RWPE2 (cell line): ENCODE measurements at regions not wholly inside any gene's neighbourhood (a gene's known extent, or its start where the extent isn't known, plus 50 kb on each side); places are given as distances from the start of the nearest gene placed in this dataset.

Source experiments
- ATAC-seq: fragments of 200-7000 bp; cut with Tn5 transposase; 3 replicates; pipeline ENCODE4 v1.9.1; 2021; ENCODE audit warnings: low read depth
- DNase-seq: peaks from one replicate; pipeline ENCODE4 v3.0.0-alpha.2; 2020; ENCODE audit warnings: low spot score
- H3K27ac ChIP-seq: fragments of 450-650 bp; 2 replicates; pipeline ENCODE4 v1.5.1; 2017; ENCODE audit warnings: mild to moderate bottlenecking; ENCODE audit not compliant: poor library complexity, severe bottlenecking
- H3K27me3 ChIP-seq: fragments of 250-450 bp; sonication (Bioruptor Pico); 2 replicates; pipeline ENCODE4 v1.5.1; 2021; ENCODE audit warnings: mild to moderate bottlenecking, moderate library complexity; ENCODE audit not compliant: insufficient read depth, poor library complexity, severe bottlenecking
- H3K36me3 ChIP-seq: fragments of 250-450 bp; sonication (Bioruptor Pico); 2 replicates; pipeline ENCODE4 v1.5.1; 2020; ENCODE audit warnings: low read depth, mild to moderate bottlenecking, moderate library complexity
- H3K4me1 ChIP-seq: fragments of 250-450 bp; sonication (Bioruptor Pico); 2 replicates; pipeline ENCODE4 v1.5.1; 2021; ENCODE audit warnings: mild to moderate bottlenecking, moderate library complexity; ENCODE audit not compliant: insufficient read depth, poor library complexity, severe bottlenecking
- H3K4me3 ChIP-seq: fragments of 250-450 bp; sonication (Bioruptor Pico); 2 replicates; pipeline ENCODE4 v1.5.1; 2021; ENCODE audit warnings: mild to moderate bottlenecking, moderate library complexity; ENCODE audit not compliant: severe bottlenecking
- H3K9me3 ChIP-seq: fragments of 250-450 bp; sonication (Bioruptor Pico); 2 replicates; pipeline ENCODE4 v1.5.1; 2021; ENCODE audit warnings: mild to moderate bottlenecking, moderate library complexity; ENCODE audit not compliant: severe bottlenecking
- TF ChIP-seq, protein P1 (sequence below): fragments of 450-650 bp; IDR thresholded peaks from one replicate; pipeline ENCODE4 v1.5.1; 2017; ENCODE audit warnings: mild to moderate bottlenecking, moderate library complexity; ENCODE audit not compliant: poor library complexity, severe bottlenecking

GRCh38 chr2:241951920-241952319 lies 82.4 kb downstream of the RTP5 start:
- Histone ChIP-seq H3K36me3 (no peaks in the 10 kb centered on the region), H3K9me3 (no peaks in the 10 kb centered on the region), H3K4me1 (no peaks in the 10 kb centered on the region), H3K27me3 (peaks cover 12% of the 10 kb centered on the region), H3K4me3 (no peak overlapping the region), H3K27ac (no peak overlapping the region)
- DNase-seq (no peak), ATAC-seq (no peak)
- TF ChIP-seq, protein P1, sequence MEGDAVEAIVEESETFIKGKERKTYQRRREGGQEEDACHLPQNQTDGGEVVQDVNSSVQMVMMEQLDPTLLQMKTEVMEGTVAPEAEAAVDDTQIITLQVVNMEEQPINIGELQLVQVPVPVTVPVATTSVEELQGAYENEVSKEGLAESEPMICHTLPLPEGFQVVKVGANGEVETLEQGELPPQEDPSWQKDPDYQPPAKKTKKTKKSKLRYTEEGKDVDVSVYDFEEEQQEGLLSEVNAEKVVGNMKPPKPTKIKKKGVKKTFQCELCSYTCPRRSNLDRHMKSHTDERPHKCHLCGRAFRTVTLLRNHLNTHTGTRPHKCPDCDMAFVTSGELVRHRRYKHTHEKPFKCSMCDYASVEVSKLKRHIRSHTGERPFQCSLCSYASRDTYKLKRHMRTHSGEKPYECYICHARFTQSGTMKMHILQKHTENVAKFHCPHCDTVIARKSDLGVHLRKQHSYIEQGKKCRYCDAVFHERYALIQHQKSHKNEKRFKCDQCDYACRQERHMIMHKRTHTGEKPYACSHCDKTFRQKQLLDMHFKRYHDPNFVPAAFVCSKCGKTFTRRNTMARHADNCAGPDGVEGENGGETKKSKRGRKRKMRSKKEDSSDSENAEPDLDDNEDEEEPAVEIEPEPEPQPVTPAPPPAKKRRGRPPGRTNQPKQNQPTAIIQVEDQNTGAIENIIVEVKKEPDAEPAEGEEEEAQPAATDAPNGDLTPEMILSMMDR = no peak

GRCh38 chr2:241952816-241953215 lies 83.3 kb downstream of the RTP5 start:
- H3K9me3 ChIP-seq = no peaks in the 10 kb centered on the region
- H3K27ac ChIP-seq = no peak overlapping the region
- no peaks in the 10 kb centered on the region for H3K36me3 ChIP-seq
- peaks cover 3% of the 10 kb centered on the region for H3K27me3 ChIP-seq
- DNase-seq (no peak), ATAC-seq (no peak)
- TF ChIP-seq, protein P1 = no peak
- H3K4me3 ChIP-seq = no peak overlapping the region
- no peaks in the 10 kb centered on the region for H3K4me1 ChIP-seq

DNA sequence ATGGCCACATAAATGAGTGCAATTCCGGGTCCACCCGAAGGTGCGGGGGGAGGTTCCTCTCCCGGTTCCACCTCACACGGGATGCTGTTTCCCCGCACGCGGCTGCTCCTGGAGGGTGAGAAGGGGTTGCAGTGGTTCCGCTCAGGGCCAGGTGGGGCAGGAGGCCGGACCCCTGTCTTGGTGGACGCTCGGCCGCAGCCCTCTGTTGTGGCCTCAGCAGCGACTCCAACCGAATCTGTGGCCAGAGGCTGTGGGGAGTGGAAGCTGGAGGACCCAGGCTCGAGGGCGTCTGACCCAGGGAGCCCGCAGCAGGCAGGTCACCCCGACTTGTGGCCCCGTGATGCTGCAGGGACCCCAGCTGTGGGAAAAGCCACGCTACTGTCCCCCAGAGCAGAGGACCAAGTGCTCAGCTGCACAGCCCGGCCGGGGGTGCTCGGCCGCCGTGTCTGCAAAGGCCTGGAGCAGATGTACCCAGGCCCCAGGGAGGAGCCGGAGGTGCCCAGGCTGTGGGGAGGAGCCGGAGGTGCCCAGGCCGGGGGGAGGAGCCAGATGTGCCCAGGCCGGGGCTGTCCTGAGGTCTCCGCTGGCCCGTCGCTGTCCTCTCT lies 83.9 kb downstream of the RTP5 start:
- Histone ChIP-seq H3K4me3 (no peak overlapping the region), H3K27me3 (no peaks in the 10 kb centered on the region), H3K27ac (no peak overlapping the region), H3K4me1 (no peaks in the 10 kb centered on the region), H3K9me3 (no peaks in the 10 kb centered on the region), H3K36me3 (no peaks in the 10 kb centered on the region)
- TF ChIP-seq, protein P1 = no peak
- ATAC-seq = no peak
- no peak for DNase-seq

DNA sequence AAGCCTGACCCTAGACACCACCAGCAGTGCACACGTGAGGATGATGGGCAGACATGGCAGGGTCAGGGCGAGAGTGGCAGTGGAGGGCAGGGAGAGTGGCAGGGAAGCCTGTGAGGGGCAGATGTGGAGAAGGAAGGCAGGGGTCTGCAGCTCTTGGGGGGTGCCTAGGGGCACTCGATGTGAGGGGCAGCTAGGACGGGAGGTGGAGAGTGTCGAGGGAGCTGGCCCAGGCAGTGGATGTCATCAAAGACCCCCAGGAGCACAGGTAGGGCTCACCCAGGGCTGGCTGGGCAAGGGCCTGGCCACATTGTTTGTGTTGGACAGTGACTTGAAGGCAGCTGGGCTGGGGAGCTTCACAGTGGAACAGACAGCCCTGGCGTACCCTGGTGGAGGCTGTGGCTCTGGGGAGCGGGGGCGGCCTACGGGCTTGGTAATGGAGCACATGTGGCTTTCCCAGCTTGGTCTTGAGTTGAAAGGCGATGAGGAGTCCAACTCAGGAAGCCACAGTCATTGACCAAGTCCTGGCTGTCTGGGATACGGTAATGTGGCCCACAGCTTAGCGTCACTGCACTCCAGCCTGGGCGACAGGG lies 87.1 kb downstream of the RTP5 start:
- H3K36me3 ChIP-seq = no peaks in the 10 kb centered on the region
- no peak for ATAC-seq

GRCh38 chr2:241957276-241957675 lies 87.7 kb downstream of the RTP5 start:
- Histone ChIP-seq H3K9me3 (no peaks in the 10 kb centered on the region), H3K4me3 (no peak overlapping the region), H3K36me3 (no peaks in the 10 kb centered on the region), H3K27me3 (no peaks in the 10 kb centered on the region), H3K4me1 (no peaks in the 10 kb centered on the region), H3K27ac (no peak overlapping the region)
- DNase-seq (no peak), ATAC-seq (no peak)
- TF ChIP-seq, protein P1 = no peak

More for the DNA sequence above, 87.1 kb downstream of the RTP5 start:
- Histone ChIP-seq H3K9me3 (no peaks in the 10 kb centered on the region), H3K27ac (no peak overlapping the region), H3K4me1 (no peaks in the 10 kb centered on the region), H3K4me3 (no peak overlapping the region), H3K27me3 (no peaks in the 10 kb centered on the region)
- TF ChIP-seq, protein P1 = no peak
- no peak for DNase-seq
